Endothelial cell of umbilical vein (primary cell): ENCODE measurements at regions not wholly inside any gene's neighbourhood (a gene's known extent, or its start where the extent isn't known, plus 50 kb on each side); places are given as distances from the start of the nearest gene placed in this dataset.

Experiments used
- BruUV-seq: library from RNA; stranded (reverse); fragments of 400-500 nt; replicated peaks from 2 replicates; lab custom pipeline; 2021; lab: Mats Ljungman, UMichigan
- CTCF ChIA-PET: fragments of 300-600, 350-600 bp; sonication (Branson Sonifier 250); formaldehyde crosslinking; loops from one replicate; lab custom pipeline; 2021; ENCODE audit warnings: antibody characterized with exemption, inconsistent platforms; lab: Charles Lee
- POLR2A ChIA-PET: fragments of 300-600, 350-600 bp; sonication (Branson Sonifier 250); formaldehyde crosslinking; loops from one replicate; lab custom pipeline; 2021; ENCODE audit warnings: antibody characterized with exemption, inconsistent platforms; lab: Charles Lee
- DNase-seq: peaks from one replicate; pipeline ENCODE4 v3.0.0-alpha.2; 2011; ENCODE audit warnings: low read depth, low spot score
- FAIRE-seq: peaks from 2 replicates; lab custom pipeline; 2011; peaks lifted over from hg19 to GRCh38; lab: Jason Lieb, UNC
- H2AFZ ChIP-seq: 2 replicates; pipeline ENCODE4 v1.6.0; 2012; ENCODE audit warnings: low read depth, low read length, control low read depth, inconsistent platforms
- H3K27ac ChIP-seq: 2 replicates; pipeline ENCODE4 v1.5.1; 2011; ENCODE audit warnings: low read depth, mild to moderate bottlenecking, control low read depth, low read length, moderate library complexity; ENCODE audit not compliant: insufficient read depth
- H3K27me3 ChIP-seq, 2 experiments: 2 replicates each; pipeline versions ENCODE4 v1.6.0 to v1.6.1; 2011; ENCODE audit warnings: low read length in 2 of 2, mixed read lengths in 1 of 2; ENCODE audit not compliant: control insufficient read depth in 2 of 2, insufficient read depth in 2 of 2
- H3K36me3 ChIP-seq, 2 experiments: 2 replicates in 1 of 2; 3 replicates in 1 of 2; pipeline ENCODE4 v1.5.1; 2011; ENCODE audit warnings: low read length in 2 of 2, mild to moderate bottlenecking in 1 of 2, moderate library complexity in 1 of 2; ENCODE audit not compliant: control insufficient read depth in 2 of 2, insufficient read depth in 2 of 2; ENCODE audit errors: extremely low read depth in 1 of 2
- H3K4me1 ChIP-seq: 3 replicates; pipeline ENCODE4 v1.5.1; 2011; ENCODE audit warnings: mild to moderate bottlenecking, low read length; ENCODE audit not compliant: control insufficient read depth, insufficient read depth; ENCODE audit errors: extremely low read depth
- H3K4me2 ChIP-seq: 2 replicates; pipeline ENCODE4 v1.6.1; 2011; ENCODE audit warnings: low read length, control low read depth, mixed read lengths; ENCODE audit not compliant: insufficient read depth
- H3K4me3 ChIP-seq, 3 experiments: fragments of 200-600 bp in 1 of 3; sonication (generic), shearing (Covaris generic) in 1 of 3; replicated peaks in 1 of 3; 2 replicates each; pipeline ENCODE4 v1.5.1; 2011 to 2016; ENCODE audit warnings: control low read depth in 3 of 3, low read length in 3 of 3, mild to moderate bottlenecking in 2 of 3, inconsistent platforms in 1 of 3, low read depth in 1 of 3, moderate library complexity in 1 of 3; ENCODE audit not compliant: insufficient read depth in 1 of 3
- H3K79me2 ChIP-seq: 2 replicates; pipeline ENCODE4 v1.6.0; 2012; ENCODE audit warnings: low read length, inconsistent platforms; ENCODE audit not compliant: control insufficient read depth, insufficient read depth
- H3K9ac ChIP-seq: replicated peaks from 2 replicates; pipeline ENCODE3; 2011; ENCODE audit warnings: low read length, control low read depth; ENCODE audit not compliant: insufficient read depth; ENCODE audit errors: extremely low read depth
- H3K9me1 ChIP-seq: replicated peaks from 3 replicates; pipeline ENCODE4 v1.6.0; 2011; ENCODE audit warnings: mild to moderate bottlenecking, low read length; ENCODE audit not compliant: control insufficient read depth, insufficient read depth; ENCODE audit errors: extremely low read depth
- H3K9me3 ChIP-seq: replicated peaks from 2 replicates; pipeline ENCODE4 v1.5.1; 2012; ENCODE audit warnings: low read length, inconsistent platforms; ENCODE audit not compliant: control insufficient read depth, insufficient read depth
- H4K20me1 ChIP-seq: replicated peaks from 2 replicates; pipeline ENCODE3; 2011; ENCODE audit warnings: mild to moderate bottlenecking, low read length; ENCODE audit not compliant: control insufficient read depth, insufficient read depth; ENCODE audit errors: extremely low read depth
- CTCF ChIP-seq, 2 donors: IDR thresholded peaks; 1 replicate in 1 of 2; 2 replicates in 1 of 2; pipeline ENCODE4 v1.5.1; 2011; ENCODE audit warnings: low read length in 2 of 2, mild to moderate bottlenecking in 2 of 2, moderate library complexity in 2 of 2, control low read depth in 1 of 2, inconsistent platforms in 1 of 2, low read depth in 1 of 2; ENCODE audit not compliant: insufficient read depth in 1 of 2; ENCODE audit errors: extremely low read depth in 1 of 2
- EZH2 ChIP-seq: IDR thresholded peaks from 2 replicates; pipeline ENCODE4 v1.6.1; 2012; ENCODE audit warnings: borderline replicate concordance, low read depth, mild to moderate bottlenecking, moderate library complexity, low read length, inconsistent platforms; ENCODE audit not compliant: severe bottlenecking
- FOS ChIP-seq: IDR thresholded peaks from 2 replicates; pipeline ENCODE4 v1.6.1; 2011; ENCODE audit warnings: mild to moderate bottlenecking, low read length, moderate library complexity, borderline replicate concordance; ENCODE audit not compliant: insufficient read depth
- GATA2 ChIP-seq: IDR thresholded peaks from 2 replicates; pipeline ENCODE4 v1.7.0; 2011; ENCODE audit warnings: low read depth, mild to moderate bottlenecking, moderate library complexity, mixed read lengths, low read length; ENCODE audit not compliant: insufficient read length, insufficient read depth
- JUN ChIP-seq: IDR thresholded peaks from 2 replicates; pipeline ENCODE4 v1.6.1; 2011; ENCODE audit warnings: borderline replicate concordance, low read depth; ENCODE audit not compliant: insufficient read length, insufficient read depth
- MAX ChIP-seq: IDR thresholded peaks from 2 replicates; pipeline ENCODE4 v1.6.1; 2011; ENCODE audit not compliant: insufficient read depth, insufficient read length
- MYC ChIP-seq: IDR thresholded peaks from one replicate; pipeline ENCODE4 v1.6.1; 2011; ENCODE audit warnings: mild to moderate bottlenecking, low read depth, low read length
- POLR2A ChIP-seq: IDR thresholded peaks from 2 replicates; pipeline ENCODE4 v1.6.1; 2012; ENCODE audit warnings: low read depth, mild to moderate bottlenecking, control low read depth, low read length
- POLR2AphosphoS5 ChIP-seq: IDR thresholded peaks from 2 replicates; pipeline ENCODE4 v1.6.1; 2012; ENCODE audit warnings: low read depth, mild to moderate bottlenecking, control low read depth, low read length, moderate library complexity; ENCODE audit not compliant: insufficient read depth
- dilution Hi-C: fragments of 300-500 bp; cut with MboI; formaldehyde crosslinking; loops from one replicate; pipeline ENCODE4 v1.15.0; 2019; ENCODE audit warnings: low sequenced_read_pairs; ENCODE audit not compliant: extremely low pct_ligation_motif_present
- intact Hi-C: fragments of 100-400 bp; cut with micrococcal nuclease; formaldehyde crosslinking; loops from one replicate; pipeline ENCODE4 v1.10.0; 2022

- DNase-seq (no peak), FAIRE-seq (no peak)
- no peak overlapping the region for H3K4me3 ChIP-seq
- no peak overlapping the region for H2AFZ ChIP-seq
- H3K79me2 ChIP-seq, result no peaks in the 10 kb centered on the region
- H3K27me3 ChIP-seq, result peaks cover 0 to 2% of the 10 kb centered on the region in 2 experiments
- no peak overlapping the region for H3K27ac ChIP-seq
- no peaks in the 10 kb centered on the region for H4K20me1 ChIP-seq
- ChIA-PET CTCF (interaction anchor here (1.6 kb wide), 1 partner anchor 181 kb away, joined by 4 read pairs; no protein-coding TSS in a partner anchor), POLR2A (no interaction called here)
- no peaks in the 10 kb centered on the region for H3K9me1 ChIP-seq
- H3K4me1 ChIP-seq, result no peaks in the 10 kb centered on the region
- H3K9me3 ChIP-seq, result no peaks in the 10 kb centered on the region
- dilution Hi-C loops, result no loop called here
- no TSS peak for BruUV-seq
- no peak overlapping the region for H3K4me2 ChIP-seq
- TF ChIP-seq JUN (no peak), MAX (no peak), EZH2 (no peak), POLR2A (no peak), GATA2 (no peak), POLR2AphosphoS5 (no peak), MYC (no peak), FOS (no peak), CTCF (IDR thresholded peaks at IDR 0.05; ENCODE audit: extremely low read depth in 1 of 2, insufficient read depth in 1 of 2, low read depth in 1 of 2, low read length in 2 of 2) (no peak)
- intact Hi-C loops, result no loop called here
- no peaks in the 10 kb centered on the region for H3K36me3 ChIP-seq
- H3K9ac ChIP-seq, result no peak overlapping the region
Observed at GRCh38 chr1:47631411-47631995, 193.7 kb downstream of the FOXD2 start.
